SK-N-SH (cell line): ENCODE measurements at regions not wholly inside any gene's neighbourhood (a gene's known extent, or its start where the extent isn't known, plus 50 kb on each side); places are given as distances from the start of the nearest gene placed in this dataset.

ENCODE experiments used
- CTCF ChIA-PET: fragments of 300-600, 350-600 bp; formaldehyde crosslinking; extraction: SDS; loops from one replicate; lab custom pipeline; 2021; lab: Yijun Ruan, JAX
- POLR2A ChIA-PET: fragments of 350-600 bp; sonication (Branson Sonifier 250); formaldehyde crosslinking; extraction: SDS; loops from one replicate; lab custom pipeline; 2020; ENCODE audit warnings: antibody characterized with exemption, inconsistent platforms; lab: Yijun Ruan, JAX
- DNase-seq: peaks from one replicate; pipeline ENCODE4 v3.0.0; 2012
- H2AFZ ChIP-seq: fragments of 200-600 bp; sonication (generic); 2 replicates; pipeline ENCODE4 v1.8.1; 2016; ENCODE audit warnings: antibody characterized with exemption, mild to moderate bottlenecking, low read depth
- H3F3A ChIP-seq: fragments of 200-600 bp; sonication (generic); replicated peaks from 2 replicates; pipeline ENCODE3; 2016; ENCODE audit warnings: antibody characterized with exemption, mild to moderate bottlenecking; ENCODE audit not compliant: insufficient read depth
- H3K27ac ChIP-seq, 2 experiments: fragments of 200-500 bp in 1 of 2; fragments of 200-600 bp in 1 of 2; sonication (Bioruptor generic) in 1 of 2; sonication (generic), shearing (Covaris generic) in 1 of 2; 2 replicates each; pipeline versions ENCODE4 v1.5.1 to v1.6.1; 2014 to 2016; ENCODE audit warnings: low read depth in 2 of 2, inconsistent platforms in 1 of 2, low read length in 1 of 2, mild to moderate bottlenecking in 1 of 2, mixed read lengths in 1 of 2
- H3K27me3 ChIP-seq: fragments of 200-600 bp; sonication (generic), shearing (Covaris generic); 2 replicates; pipeline ENCODE4 v1.6.1; 2016; ENCODE audit warnings: mixed run types; ENCODE audit not compliant: insufficient read depth
- H3K36me3 ChIP-seq, 2 experiments: fragments of 200-500 bp in 1 of 2; fragments of 200-600 bp in 1 of 2; sonication (Bioruptor generic) in 1 of 2; sonication (generic) in 1 of 2; replicated peaks in 1 of 2; 2 replicates each; pipeline versions ENCODE3 to v1.5.1; 2014 to 2016; ENCODE audit warnings: low read length in 1 of 2, mild to moderate bottlenecking in 1 of 2; ENCODE audit not compliant: insufficient read depth in 2 of 2, control insufficient read depth in 1 of 2
- H3K4me1 ChIP-seq, 2 experiments: fragments of 200-500 bp in 1 of 2; fragments of 200-600 bp in 1 of 2; sonication (Bioruptor generic) in 1 of 2; sonication (generic), shearing (Covaris generic) in 1 of 2; 2 replicates each; pipeline versions ENCODE4 v1.5.1 to v1.6.1; 2014 to 2016; ENCODE audit warnings: low read depth in 1 of 2, low read length in 1 of 2, mixed run types in 1 of 2; ENCODE audit not compliant: insufficient read depth in 2 of 2, control insufficient read depth in 1 of 2
- H3K4me2 ChIP-seq: fragments of 200-600 bp; sonication (generic), shearing (Covaris generic); 2 replicates; pipeline ENCODE4 v1.6.1; 2017; ENCODE audit warnings: mixed run types
- H3K4me3 ChIP-seq, 2 experiments: fragments of 200-500 bp in 1 of 2; fragments of 200-600 bp in 1 of 2; sonication (Bioruptor generic) in 1 of 2; sonication (generic), shearing (Covaris generic) in 1 of 2; 2 replicates each; pipeline versions ENCODE4 v1.5.1 to v1.8.1; 2014 to 2016; ENCODE audit warnings: low read depth in 2 of 2, inconsistent platforms in 1 of 2, low read length in 1 of 2, mild to moderate bottlenecking in 1 of 2, mixed read lengths in 1 of 2, moderate library complexity in 1 of 2
- H3K79me2 ChIP-seq: fragments of 200-600 bp; sonication (generic); 2 replicates; pipeline ENCODE4 v1.8.1; 2017; ENCODE audit warnings: mild to moderate bottlenecking; ENCODE audit not compliant: insufficient read depth
- H3K9ac ChIP-seq: fragments of 200-600 bp; sonication (generic); 2 replicates; pipeline ENCODE4 v1.6.1; 2017; ENCODE audit warnings: mixed run types
- H3K9me2 ChIP-seq: fragments of 200-600 bp; sonication (generic); 2 replicates; pipeline ENCODE4 v1.6.1; 2017; ENCODE audit warnings: mixed run types
- H3K9me3 ChIP-seq: fragments of 200-600 bp; sonication (generic); 2 replicates; pipeline ENCODE4 v1.6.1; 2017; ENCODE audit warnings: mixed run types, mild to moderate bottlenecking, moderate library complexity
- H4K20me1 ChIP-seq: fragments of 200-600 bp; sonication (generic); 2 replicates; pipeline ENCODE4 v1.6.1; 2017; ENCODE audit warnings: mild to moderate bottlenecking, mixed run types; ENCODE audit not compliant: insufficient read depth
- ELF1 ChIP-seq: IDR thresholded peaks from 2 replicates; pipeline ENCODE4 v1.4.0; 2012
- IRF3 ChIP-seq: fragments of 150-350 bp; IDR thresholded peaks from 2 replicates; pipeline ENCODE4 v1.6.1; 2016; ENCODE audit warnings: mild to moderate bottlenecking, low read depth, low read length
- POLR2AphosphoS5 ChIP-seq: IDR thresholded peaks from 2 replicates; pipeline ENCODE4 v1.6.1; 2012; ENCODE audit warnings: low read depth, low read length
- RCOR1 ChIP-seq: fragments of 150-350 bp; IDR thresholded peaks from 2 replicates; pipeline ENCODE4 v1.6.1; 2017; ENCODE audit warnings: antibody characterized with exemption, low read length
- REST ChIP-seq: IDR thresholded peaks from 2 replicates; pipeline ENCODE4 v1.6.1; 2012; ENCODE audit warnings: mild to moderate bottlenecking, low read depth, low read length, moderate library complexity
- SIN3A ChIP-seq: IDR thresholded peaks from 2 replicates; pipeline ENCODE4 v1.6.1; 2012; ENCODE audit warnings: low read depth, mild to moderate bottlenecking, low read length, moderate library complexity, borderline replicate concordance
- YY1 ChIP-seq: IDR thresholded peaks from 2 replicates; pipeline ENCODE4 v1.4.0; 2012; ENCODE audit warnings: low read depth, mild to moderate bottlenecking
- TF ChIP-seq, protein P1 (sequence below): fragments of 200-600 bp; sonication (generic); IDR thresholded peaks from 2 replicates; pipeline ENCODE4 v1.6.1; 2017; ENCODE audit warnings: antibody characterized with exemption, mild to moderate bottlenecking, moderate library complexity
- TF ChIP-seq, protein P2 (sequence below): IDR thresholded peaks from 2 replicates; pipeline ENCODE4 v1.4.0; 2012; ENCODE audit warnings: low read depth, borderline replicate concordance

DNA sequence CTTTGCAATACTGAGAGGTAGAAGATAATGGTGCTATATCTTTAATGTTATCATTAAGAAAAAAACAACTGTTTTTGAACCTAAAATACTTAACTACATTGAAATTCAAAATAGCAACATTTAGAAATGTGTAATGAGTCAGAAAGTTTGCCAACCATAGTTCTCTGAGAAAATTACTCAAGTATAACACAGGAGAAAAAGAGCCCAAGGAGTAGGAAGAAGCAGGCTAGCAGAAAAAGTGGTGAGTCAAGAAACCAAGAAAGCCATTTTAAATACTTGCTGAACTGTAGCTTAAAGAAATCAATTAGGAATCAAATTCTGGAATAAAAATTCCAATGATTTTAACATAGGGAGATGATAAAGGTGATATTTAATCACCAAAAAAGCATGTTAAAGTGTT, 181.0 kb upstream of the RSPO3 start:
- no peak overlapping the region for H3K4me3 ChIP-seq
- H3K9me2 ChIP-seq, result no peaks in the 10 kb centered on the region
- no peak overlapping the region for H2AFZ ChIP-seq
- H3K4me2 ChIP-seq, result no peak overlapping the region
- no peaks in the 10 kb centered on the region for H4K20me1 ChIP-seq
- no peaks in the 10 kb centered on the region for H3K4me1 ChIP-seq
- CTCF ChIA-PET, result no interaction called here
- no peaks in the 10 kb centered on the region for H3F3A ChIP-seq
- no peaks in the 10 kb centered on the region for H3K9me3 ChIP-seq
- DNase-seq, result no peak
- POLR2A ChIA-PET, result no interaction called here
- no peaks in the 10 kb centered on the region for H3K79me2 ChIP-seq
- peaks cover 15% of the 10 kb centered on the region; the same call in 1 of the 2 replicates for H3K27me3 ChIP-seq
- no peak for TF ChIP-seq POLR2AphosphoS5
- no peak for TF ChIP-seq IRF3
- TF ChIP-seq ELF1, result no peak
- no peak for TF ChIP-seq SIN3A
- no peak for TF ChIP-seq YY1
- TF ChIP-seq, protein P1, sequence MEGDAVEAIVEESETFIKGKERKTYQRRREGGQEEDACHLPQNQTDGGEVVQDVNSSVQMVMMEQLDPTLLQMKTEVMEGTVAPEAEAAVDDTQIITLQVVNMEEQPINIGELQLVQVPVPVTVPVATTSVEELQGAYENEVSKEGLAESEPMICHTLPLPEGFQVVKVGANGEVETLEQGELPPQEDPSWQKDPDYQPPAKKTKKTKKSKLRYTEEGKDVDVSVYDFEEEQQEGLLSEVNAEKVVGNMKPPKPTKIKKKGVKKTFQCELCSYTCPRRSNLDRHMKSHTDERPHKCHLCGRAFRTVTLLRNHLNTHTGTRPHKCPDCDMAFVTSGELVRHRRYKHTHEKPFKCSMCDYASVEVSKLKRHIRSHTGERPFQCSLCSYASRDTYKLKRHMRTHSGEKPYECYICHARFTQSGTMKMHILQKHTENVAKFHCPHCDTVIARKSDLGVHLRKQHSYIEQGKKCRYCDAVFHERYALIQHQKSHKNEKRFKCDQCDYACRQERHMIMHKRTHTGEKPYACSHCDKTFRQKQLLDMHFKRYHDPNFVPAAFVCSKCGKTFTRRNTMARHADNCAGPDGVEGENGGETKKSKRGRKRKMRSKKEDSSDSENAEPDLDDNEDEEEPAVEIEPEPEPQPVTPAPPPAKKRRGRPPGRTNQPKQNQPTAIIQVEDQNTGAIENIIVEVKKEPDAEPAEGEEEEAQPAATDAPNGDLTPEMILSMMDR, result no peak
- TF ChIP-seq, protein P2, sequence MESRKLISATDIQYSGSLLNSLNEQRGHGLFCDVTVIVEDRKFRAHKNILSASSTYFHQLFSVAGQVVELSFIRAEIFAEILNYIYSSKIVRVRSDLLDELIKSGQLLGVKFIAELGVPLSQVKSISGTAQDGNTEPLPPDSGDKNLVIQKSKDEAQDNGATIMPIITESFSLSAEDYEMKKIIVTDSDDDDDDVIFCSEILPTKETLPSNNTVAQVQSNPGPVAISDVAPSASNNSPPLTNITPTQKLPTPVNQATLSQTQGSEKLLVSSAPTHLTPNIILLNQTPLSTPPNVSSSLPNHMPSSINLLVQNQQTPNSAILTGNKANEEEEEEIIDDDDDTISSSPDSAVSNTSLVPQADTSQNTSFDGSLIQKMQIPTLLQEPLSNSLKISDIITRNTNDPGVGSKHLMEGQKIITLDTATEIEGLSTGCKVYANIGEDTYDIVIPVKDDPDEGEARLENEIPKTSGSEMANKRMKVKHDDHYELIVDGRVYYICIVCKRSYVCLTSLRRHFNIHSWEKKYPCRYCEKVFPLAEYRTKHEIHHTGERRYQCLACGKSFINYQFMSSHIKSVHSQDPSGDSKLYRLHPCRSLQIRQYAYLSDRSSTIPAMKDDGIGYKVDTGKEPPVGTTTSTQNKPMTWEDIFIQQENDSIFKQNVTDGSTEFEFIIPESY, result no peak
- no peak for TF ChIP-seq RCOR1
- no peak for TF ChIP-seq REST
- no peak overlapping the region for H3K9ac ChIP-seq
- no peak overlapping the region for H3K27ac ChIP-seq
- H3K36me3 ChIP-seq, result no peaks in the 10 kb centered on the region
